Activated CD8-positive, alpha-beta memory T cell treated with anti-CD3 and anti-CD28 coated beads, Interleukin-2, amount 50 U/mL, for 1 hour (primary cell): ENCODE measurements at regions not wholly inside any gene's neighbourhood (a gene's known extent, or its start where the extent isn't known, plus 50 kb on each side); places are given as distances from the start of the nearest gene placed in this dataset.
"Not testable (repeated sequence)": the region's sequence is repeated elsewhere in the genome, so short reads cannot be mapped to it uniquely, and the experiment has no call there.

Experiments
- DNase-seq: peaks from one replicate; pipeline ENCODE4 v3.0.0-alpha.2; 2020; ENCODE audit errors: extremely low read depth

- DNase-seq = no peak
These were observed 116.1 kb downstream of the VEGFA start for GRCh38 chr6:43886067-43886461.

- DNase-seq = no peak
These were observed 115.5 kb downstream of the VEGFA start for GRCh38 chr6:43885399-43886066.

GRCh38 chr6:43884652-43885022, 114.6 kb downstream of the VEGFA start:
- no peak for DNase-seq

GRCh38 chr6:43883847-43884651, 114.0 kb downstream of the VEGFA start:
- no peak for DNase-seq

GRCh38 chr6:43882690-43883448, 112.9 kb downstream of the VEGFA start:
- not testable (repeated sequence) for DNase-seq

- no peak for DNase-seq
These were observed 110.5 kb downstream of the VEGFA start for GRCh38 chr6:43880236-43881137.

DNA sequence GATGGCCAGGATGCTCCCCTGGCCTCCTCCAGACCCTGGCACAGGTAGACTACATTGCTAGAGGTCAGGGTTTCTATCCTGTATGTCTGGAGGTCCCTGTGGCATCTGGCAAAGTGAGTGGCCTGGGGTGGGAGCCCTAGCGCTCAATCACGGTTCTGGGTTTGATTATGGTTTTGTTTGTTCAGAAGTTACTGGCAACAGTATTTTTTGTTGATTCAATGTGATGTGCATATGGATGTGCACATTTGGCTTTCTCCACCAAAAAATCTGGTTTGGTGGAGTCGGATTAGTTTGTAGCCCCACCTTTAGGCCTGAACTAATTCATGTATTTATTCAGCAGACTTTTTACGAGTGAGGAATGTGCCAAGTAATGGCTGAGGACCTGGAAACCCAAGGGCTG, 109.7 kb downstream of the VEGFA start:
- DNase-seq = no peak

DNA sequence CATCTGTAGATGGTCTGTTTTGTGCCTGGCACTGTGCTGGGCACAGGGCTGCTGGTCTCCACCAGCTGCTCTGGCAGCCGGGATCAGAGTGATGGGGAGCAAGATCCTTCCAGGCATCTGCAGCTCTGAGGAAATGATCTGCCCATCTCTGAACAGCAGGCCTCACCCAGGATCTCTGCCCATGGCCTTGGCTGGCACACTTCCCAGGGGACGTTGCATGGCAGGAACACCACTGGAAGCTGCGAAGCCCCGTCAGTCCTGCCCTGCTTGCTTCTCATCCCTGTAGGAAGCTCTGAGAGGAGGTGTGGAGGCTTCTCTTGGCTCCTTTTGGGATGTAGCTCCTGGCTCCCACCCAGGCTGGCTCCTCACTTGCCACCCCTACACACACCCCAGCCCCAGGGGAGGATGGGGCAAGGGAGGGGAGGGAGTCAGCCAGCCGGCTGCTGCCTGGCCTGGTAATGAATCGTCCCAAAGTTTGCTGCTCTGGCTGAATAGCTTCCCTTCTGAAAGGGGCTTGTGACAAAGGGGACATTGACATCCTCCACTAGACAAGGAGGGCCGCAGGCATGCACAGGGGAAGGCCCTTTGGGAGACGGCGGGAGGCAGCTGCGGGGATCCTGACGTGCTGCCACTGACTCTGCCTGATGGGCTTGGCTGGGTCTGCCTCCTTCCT, 108.9 kb downstream of the VEGFA start:
- no peak for DNase-seq

- DNase-seq = no peak
These were observed 108.2 kb downstream of the VEGFA start for GRCh38 chr6:43878127-43878634.

GRCh38 chr6:43877463-43878126, 107.6 kb downstream of the VEGFA start:
- no peak for DNase-seq

GRCh38 chr6:43877036-43877435, 107.0 kb downstream of the VEGFA start:
- DNase-seq = no peak

GRCh38 chr6:43876602-43877001, 106.6 kb downstream of the VEGFA start:
- no peak for DNase-seq

GRCh38 chr6:43875849-43876572, 106.0 kb downstream of the VEGFA start:
- DNase-seq = no peak

- DNase-seq = no peak
These were observed 105.0 kb downstream of the VEGFA start for GRCh38 chr6:43874814-43875590.

DNA sequence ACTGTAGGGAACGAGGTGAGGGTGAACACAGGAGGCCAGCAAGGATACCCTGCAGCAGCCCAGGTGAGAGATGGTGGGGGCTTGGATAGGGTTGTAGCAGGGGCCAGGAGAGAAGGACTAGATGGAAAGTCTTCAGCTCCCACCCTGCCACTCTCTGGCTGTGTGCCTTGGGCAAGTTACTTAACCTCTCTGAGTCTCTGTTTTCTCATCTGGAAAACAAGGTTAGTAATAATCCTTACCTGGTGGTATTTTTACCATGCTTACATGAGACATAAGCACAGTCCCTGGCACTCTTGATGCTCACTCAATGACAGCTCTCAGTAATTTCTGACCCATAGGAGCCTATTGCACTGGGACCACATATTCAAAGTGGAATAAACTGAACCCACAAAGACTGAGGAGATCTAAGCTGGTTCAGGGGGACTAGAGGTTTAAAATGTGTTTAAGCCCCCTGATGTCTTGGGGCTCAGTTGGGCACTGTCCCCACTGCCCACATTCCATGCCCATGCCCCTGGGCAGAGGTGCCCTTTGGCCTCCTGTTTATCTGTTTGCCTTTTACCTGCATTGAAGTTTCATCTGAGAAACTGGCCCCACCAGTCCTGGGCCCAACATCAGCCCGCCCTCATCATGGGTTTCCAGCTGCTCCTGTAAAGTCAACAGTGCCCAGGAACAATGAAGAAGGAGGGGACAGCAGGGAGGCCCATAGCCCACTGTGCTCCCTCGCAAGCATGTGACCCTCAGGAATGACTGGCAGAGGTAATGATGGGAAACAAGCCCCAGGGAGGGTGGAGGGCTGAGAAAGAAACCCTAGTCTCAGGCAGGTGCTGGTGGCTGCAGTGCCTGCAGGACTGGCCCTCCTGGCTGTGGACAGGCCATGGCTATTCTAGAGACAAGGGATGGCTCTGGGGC, 104.0 kb downstream of the VEGFA start:
- no peak for DNase-seq

DNA sequence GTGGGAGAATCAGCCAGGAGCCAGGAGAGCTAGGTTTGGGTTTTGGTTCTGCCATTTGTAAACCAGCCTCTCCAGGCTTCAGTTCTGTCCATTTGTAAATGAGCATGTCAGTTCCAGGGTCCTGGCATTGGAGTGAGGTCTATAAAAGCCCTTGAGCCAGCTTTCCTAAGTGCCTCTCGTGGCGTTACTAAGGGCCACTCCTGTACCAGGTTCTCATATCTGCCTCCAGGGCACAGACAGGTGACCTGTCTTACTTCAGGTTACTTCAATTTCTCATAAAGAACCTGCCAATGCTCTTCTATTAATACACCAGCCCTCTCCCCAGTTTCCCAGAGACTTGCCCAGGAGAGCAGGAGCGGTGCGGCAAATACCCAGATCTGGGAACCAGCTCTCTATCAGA, 101.9 kb downstream of the VEGFA start:
- DNase-seq = no peak

DNA sequence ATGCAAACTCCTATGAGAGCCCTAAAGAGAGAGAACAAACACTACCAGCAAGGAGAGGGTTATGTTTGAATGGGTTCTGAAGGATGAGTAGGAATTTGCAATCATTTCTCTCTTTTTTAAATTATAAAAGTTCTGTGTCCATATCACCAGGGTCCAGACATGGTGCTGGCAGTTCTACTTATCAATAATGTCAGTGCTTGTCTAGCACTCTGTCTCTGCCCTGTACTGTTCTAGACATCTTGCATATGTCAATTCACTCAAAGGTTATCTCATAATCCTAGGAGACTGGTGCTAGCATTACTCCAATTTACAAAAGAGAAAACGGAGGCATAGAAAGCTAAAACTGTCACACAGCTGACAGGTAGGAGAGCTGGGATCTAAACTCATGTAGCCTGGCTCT, 101.3 kb downstream of the VEGFA start:
- no peak for DNase-seq

DNA sequence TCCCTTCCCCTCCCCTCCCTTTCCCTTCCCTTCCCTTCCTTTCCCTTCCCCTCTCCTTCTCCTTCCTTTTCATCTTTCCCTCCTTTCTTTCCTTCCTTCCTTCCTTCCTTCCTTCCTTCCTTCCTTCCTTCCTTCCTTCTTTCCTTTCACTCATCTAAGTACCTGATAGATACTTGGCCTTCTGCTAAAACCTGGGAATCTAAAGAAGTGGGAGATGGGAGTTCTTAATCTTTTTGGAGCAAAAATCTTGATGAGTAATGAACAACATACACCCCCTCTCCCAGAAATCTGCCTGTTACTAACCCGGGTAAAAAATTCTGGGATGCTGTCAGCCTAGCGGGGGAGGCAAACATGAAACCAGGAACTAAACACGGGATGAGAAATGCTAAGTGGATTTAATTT, 100.7 kb downstream of the VEGFA start:
- DNase-seq = no peak
